ENCODE measurements at regions not wholly inside any gene's neighbourhood (a gene's known extent, or its start where the extent isn't known, plus 50 kb on each side); places are given as distances from the start of the nearest gene placed in this dataset.

DNA sequence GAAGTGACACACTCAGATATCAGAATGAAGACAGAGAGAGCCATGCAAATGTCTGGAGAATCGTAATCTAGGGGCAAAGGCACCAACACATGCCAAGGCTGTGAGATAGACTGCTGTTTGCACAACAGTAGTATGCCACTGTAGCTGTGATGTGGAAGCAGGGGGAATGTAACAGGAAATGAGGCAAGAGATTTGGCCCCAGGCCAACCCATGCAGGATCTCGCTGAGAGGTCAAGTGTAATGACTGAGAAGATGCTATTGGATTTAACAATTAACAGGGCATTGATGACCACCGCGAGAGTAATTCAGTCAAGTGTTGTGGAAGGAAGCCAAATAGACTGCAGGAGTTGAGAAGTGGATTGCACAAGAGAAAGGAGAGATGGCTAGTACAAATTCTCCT is 107.3 kb upstream of the ST6GALNAC5 start:
- no peak overlapping the region for H3K4me3 ChIP-seq (ENCODE audit: low read depth, low read length)
- no peak overlapping the region for H2AFZ ChIP-seq
- H3K27ac ChIP-seq: no peak overlapping the region
- H3K9me3 ChIP-seq (ENCODE audit: control insufficient read depth, low read length): no peaks in the 10 kb centered on the region
- H3K4me1 ChIP-seq: no peaks in the 10 kb centered on the region
- no peaks in the 10 kb centered on the region for H3K36me3 ChIP-seq (ENCODE audit: control insufficient read depth, insufficient read depth, low read length)
- H3K9ac ChIP-seq: no peak overlapping the region
- TF ChIP-seq, protein P1, sequence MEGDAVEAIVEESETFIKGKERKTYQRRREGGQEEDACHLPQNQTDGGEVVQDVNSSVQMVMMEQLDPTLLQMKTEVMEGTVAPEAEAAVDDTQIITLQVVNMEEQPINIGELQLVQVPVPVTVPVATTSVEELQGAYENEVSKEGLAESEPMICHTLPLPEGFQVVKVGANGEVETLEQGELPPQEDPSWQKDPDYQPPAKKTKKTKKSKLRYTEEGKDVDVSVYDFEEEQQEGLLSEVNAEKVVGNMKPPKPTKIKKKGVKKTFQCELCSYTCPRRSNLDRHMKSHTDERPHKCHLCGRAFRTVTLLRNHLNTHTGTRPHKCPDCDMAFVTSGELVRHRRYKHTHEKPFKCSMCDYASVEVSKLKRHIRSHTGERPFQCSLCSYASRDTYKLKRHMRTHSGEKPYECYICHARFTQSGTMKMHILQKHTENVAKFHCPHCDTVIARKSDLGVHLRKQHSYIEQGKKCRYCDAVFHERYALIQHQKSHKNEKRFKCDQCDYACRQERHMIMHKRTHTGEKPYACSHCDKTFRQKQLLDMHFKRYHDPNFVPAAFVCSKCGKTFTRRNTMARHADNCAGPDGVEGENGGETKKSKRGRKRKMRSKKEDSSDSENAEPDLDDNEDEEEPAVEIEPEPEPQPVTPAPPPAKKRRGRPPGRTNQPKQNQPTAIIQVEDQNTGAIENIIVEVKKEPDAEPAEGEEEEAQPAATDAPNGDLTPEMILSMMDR (IDR thresholded peaks at IDR 0.05): no peak
- no peaks in the 10 kb centered on the region for H3K27me3 ChIP-seq (ENCODE audit: control insufficient read depth, insufficient read depth, low read length)
- no peak overlapping the region for H3K4me2 ChIP-seq (ENCODE audit: low read length)
- H3K79me2 ChIP-seq: no peaks in the 10 kb centered on the region

DNA sequence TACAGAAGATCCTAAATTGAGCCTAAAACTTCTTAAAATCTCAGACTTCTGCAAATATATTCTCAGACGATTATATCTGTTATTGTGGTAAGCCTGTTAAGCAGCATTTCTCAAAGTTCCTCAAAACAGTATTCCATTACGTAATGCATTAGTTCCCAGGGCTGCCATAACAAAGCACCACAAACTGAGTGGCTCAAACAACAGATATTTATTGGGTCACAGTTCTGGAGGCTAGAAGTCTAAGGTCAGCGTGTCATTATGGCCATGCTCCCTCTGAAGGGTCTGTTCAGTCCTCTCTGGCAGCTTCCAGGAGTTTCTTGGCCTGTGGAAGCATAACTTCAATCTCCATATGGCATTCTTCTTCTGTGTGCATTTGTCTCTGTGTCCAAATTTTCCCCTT is 103.5 kb upstream of the ST6GALNAC5 start:
- TF ChIP-seq, protein P1 (IDR thresholded peaks at IDR 0.05): no peak
- Histone ChIP-seq H3K4me2 (ENCODE audit: low read length) (no peak overlapping the region), H3K4me1 (no peaks in the 10 kb centered on the region), H3K9me3 (ENCODE audit: control insufficient read depth, low read length) (no peaks in the 10 kb centered on the region), H3K27ac (no peak overlapping the region), H3K36me3 (ENCODE audit: control insufficient read depth, insufficient read depth, low read length) (no peaks in the 10 kb centered on the region), H3K27me3 (ENCODE audit: control insufficient read depth, insufficient read depth, low read length) (no peaks in the 10 kb centered on the region), H3K9ac (no peak overlapping the region), H3K79me2 (no peaks in the 10 kb centered on the region), H3K4me3 (ENCODE audit: low read depth, low read length) (no peak overlapping the region), H2AFZ (no peak overlapping the region)

DNA sequence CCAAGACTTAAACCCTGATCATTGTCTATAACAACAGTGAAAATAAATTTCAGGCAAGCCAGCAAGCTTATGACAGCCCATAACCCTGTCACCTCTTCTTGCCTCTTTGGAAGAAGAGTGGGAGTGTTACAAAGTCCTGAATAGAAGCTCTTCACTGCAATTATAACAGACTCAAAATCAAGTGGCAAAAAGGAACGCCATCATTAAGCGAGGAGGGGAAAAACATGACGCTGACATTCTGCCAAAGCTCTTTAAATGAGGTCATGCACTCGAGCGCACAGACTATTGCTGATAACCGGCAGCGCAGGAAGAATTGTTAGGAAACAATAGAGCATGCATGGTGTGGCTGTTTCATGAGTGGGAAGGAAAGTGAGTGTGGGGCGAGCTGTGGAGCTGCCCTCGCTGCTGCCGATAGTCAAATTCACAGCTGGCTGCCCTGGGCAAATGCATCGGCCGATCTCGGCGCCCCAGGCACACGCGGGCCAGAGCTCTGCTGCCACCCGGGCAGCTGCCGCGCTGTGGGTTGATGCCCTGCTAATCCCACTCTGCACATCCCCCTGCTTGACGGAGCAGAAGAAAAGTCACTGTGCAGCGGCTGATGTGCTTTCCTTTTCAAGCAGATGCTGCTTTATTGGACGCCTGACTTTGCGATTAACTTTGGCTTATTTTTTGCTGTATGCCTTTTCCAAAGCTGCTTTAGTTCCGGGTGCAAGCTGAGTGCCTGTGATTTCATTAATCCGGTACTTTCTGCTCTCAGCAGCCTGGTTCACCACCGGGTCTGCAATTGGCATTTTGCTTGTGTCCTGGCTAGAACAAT is 102.4 kb upstream of the ST6GALNAC5 start:
- TF ChIP-seq, protein P1 (IDR thresholded peaks at IDR 0.05): no peak
- Histone ChIP-seq H3K27ac (no peak overlapping the region), H3K4me3 (ENCODE audit: low read depth, low read length) (no peak overlapping the region), H3K9ac (no peak overlapping the region), H3K36me3 (ENCODE audit: control insufficient read depth, insufficient read depth, low read length) (no peaks in the 10 kb centered on the region), H3K4me1 (no peaks in the 10 kb centered on the region), H3K27me3 (ENCODE audit: control insufficient read depth, insufficient read depth, low read length) (no peaks in the 10 kb centered on the region), H3K4me2 (ENCODE audit: low read length) (no peak overlapping the region), H3K9me3 (ENCODE audit: control insufficient read depth, low read length) (no peaks in the 10 kb centered on the region), H2AFZ (no peak overlapping the region), H3K79me2 (no peaks in the 10 kb centered on the region)

DNA sequence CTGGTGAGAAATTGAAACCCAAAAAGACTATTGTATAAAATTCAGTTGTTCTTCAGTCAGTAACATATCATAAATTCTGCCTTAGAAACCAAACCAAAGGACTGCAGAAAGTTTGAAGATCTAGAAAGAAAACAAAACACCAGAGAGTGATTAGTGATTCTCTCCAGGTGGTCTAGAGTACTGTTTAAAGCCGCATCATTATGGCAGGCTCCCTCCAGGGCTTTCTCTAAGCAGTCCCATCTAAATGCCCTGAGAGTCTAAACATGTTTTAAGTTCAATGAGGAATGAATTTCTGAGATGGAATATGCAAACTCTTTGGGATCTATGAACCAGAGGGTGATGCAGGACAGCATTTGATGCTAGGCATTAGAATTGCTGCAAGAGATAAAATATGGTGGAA is 100.9 kb upstream of the ST6GALNAC5 start:
- no peak overlapping the region for H3K4me2 ChIP-seq (ENCODE audit: low read length)
- no peaks in the 10 kb centered on the region for H3K36me3 ChIP-seq (ENCODE audit: control insufficient read depth, insufficient read depth, low read length)
- no peak overlapping the region for H3K27ac ChIP-seq
- H3K27me3 ChIP-seq (ENCODE audit: control insufficient read depth, insufficient read depth, low read length): no peaks in the 10 kb centered on the region
- H3K4me1 ChIP-seq: no peaks in the 10 kb centered on the region
- H2AFZ ChIP-seq: no peak overlapping the region
- no peaks in the 10 kb centered on the region for H3K9me3 ChIP-seq (ENCODE audit: control insufficient read depth, low read length)
- TF ChIP-seq, protein P1 (IDR thresholded peaks at IDR 0.05): no peak
- no peaks in the 10 kb centered on the region for H3K79me2 ChIP-seq
- no peak overlapping the region for H3K9ac ChIP-seq
- H3K4me3 ChIP-seq (ENCODE audit: low read depth, low read length): no peak overlapping the region

DNA sequence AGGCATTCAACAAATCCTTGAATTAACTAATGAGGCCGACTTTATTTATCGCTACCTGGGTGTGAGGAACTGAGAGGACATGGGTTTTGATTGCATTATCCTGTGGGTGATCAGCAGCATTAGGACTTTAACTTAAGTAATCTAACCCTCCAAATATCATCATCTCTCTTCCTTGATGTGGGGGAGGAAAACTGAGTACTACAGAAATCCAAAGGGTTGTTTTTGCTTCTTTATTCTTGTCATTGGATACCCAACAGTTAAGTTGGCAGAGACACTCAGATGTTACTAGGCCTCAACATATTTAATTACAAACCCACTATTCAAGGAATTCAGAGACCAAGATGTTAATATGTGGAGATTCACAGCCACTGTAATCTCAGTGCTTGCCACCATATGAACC is 97.4 kb upstream of the ST6GALNAC5 start:
- no peaks in the 10 kb centered on the region for H3K79me2 ChIP-seq
- no peaks in the 10 kb centered on the region for H3K36me3 ChIP-seq (ENCODE audit: control insufficient read depth, insufficient read depth, low read length)
- no peak overlapping the region for H3K9ac ChIP-seq
- no peak overlapping the region for H3K4me2 ChIP-seq (ENCODE audit: low read length)
- TF ChIP-seq, protein P1 (IDR thresholded peaks at IDR 0.05): no peak
- no peaks in the 10 kb centered on the region for H3K27me3 ChIP-seq (ENCODE audit: control insufficient read depth, insufficient read depth, low read length)
- H3K4me1 ChIP-seq: no peaks in the 10 kb centered on the region
- no peak overlapping the region for H3K27ac ChIP-seq
- H2AFZ ChIP-seq: no peak overlapping the region
- H3K9me3 ChIP-seq (ENCODE audit: control insufficient read depth, low read length): no peaks in the 10 kb centered on the region
- H3K4me3 ChIP-seq (ENCODE audit: low read depth, low read length): no peak overlapping the region

Data from parathyroid adenoma (tissue), 2 donors.